GM21423 (cell line): ENCODE measurements at regions not wholly inside any gene's neighbourhood (a gene's known extent, or its start where the extent isn't known, plus 50 kb on each side); places are given as distances from the start of the nearest gene placed in this dataset.
"Not testable (repeated sequence)": the region's sequence is repeated elsewhere in the genome, so short reads cannot be mapped to it uniquely, and the experiment has no call there.

Experiments used
- ATAC-seq: cut with Tn5 transposase; IDR thresholded peaks from one replicate; pipeline ENCODE4 v1.9.1; 2021; ENCODE audit warnings: mild to moderate bottlenecking, moderate library complexity; ENCODE audit not compliant: unreplicated experiment

DNA sequence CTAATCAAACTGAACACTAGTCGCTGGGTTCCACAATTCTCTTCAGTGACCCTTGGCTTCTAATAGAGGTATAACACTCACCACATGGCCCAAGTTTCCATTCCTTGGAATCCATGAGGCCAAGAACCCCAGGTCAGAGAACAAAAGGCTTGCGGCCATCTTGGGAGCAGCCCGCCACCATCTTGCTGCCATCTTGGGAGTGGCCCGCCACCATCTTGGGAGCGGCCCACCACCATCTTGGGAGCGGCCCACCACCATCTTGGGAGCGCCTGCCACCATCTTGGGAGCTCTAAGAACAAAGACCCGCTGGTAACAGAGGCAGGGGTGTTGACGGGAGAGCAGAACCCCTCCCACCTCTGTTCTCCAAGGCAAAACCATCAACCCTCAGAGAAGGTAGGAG lies 493.4 kb downstream of the MATN1 start:
- no peak for ATAC-seq

DNA sequence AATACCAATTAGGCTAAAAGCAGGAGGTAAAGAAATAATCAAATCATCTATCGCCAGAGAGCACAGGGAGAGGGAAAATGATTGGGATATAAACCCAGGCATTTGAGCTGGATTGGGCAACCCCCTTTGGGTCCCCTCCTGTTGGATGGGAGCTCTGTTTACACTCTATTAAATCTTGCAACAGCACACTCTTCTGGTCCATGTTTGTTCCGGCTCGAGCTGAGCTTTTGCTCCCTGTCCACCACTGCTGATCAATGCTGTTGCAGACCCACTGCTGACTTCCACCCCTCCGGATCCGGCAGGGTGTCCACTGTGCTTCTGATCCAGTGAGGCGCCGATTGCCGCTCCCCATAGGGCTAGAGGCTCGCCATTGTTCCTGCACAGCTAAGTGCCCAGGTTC lies 493.8 kb downstream of the MATN1 start:
- ATAC-seq, result no peak

DNA sequence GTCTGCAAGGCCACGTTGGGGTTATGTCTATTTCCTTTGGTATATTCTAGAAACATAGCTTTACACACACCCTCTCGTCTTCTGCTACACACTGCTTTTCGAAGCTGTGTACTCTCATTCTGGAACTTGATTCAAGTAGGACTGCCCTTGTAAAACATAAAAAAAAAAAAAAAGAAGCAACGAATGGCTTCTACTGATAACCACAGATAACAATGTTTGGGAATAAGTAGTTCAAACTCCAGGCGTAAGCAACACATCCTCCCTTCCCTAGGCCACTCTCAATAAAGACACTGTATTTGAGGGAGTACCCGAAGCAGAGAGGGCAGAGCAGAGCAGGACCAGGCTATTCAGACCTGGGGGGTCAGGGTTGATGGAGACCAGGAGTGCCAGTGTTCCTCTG lies 496.7 kb downstream of the MATN1 start:
- no peak for ATAC-seq

DNA sequence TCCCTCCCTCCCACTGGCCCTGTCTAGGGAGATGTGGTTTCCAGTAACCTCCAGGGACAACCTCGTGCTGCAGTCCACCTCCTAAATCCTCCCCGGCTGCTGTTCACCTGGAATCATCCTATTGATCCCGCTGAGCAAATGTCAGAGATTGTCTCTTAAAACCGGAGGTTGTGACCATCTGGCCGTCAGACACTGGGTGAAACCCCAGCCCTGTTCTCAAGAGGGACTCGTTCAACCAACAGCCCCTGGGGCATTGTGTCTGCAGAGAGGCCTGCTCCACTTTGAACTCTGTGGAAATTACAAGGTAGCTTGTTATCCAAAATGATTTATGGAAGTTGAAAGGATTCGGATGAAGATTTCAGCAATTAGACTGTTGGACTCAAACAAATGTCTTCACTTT lies 498.0 kb downstream of the MATN1 start:
- no peak for ATAC-seq

DNA sequence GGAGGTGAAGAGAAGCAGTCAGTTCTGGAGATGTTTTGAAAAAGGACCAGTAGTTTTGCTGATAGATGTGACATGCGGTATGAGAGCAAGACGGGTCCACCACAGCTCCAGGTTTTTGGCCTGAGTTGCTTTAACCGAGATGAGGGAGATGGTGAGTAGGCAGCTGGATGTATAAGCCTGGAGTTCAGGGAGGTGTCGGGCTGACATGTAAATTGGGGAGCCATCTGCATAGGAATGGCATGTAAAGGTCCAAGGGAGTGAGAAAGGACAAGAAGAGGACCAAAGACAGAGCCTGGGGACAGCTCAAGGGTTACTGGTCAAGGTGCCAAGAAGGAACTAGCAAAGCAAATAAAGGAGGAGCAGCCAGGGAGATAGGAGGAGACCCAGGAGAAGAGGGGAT lies 503.7 kb downstream of the MATN1 start:
- ATAC-seq, result no peak

DNA sequence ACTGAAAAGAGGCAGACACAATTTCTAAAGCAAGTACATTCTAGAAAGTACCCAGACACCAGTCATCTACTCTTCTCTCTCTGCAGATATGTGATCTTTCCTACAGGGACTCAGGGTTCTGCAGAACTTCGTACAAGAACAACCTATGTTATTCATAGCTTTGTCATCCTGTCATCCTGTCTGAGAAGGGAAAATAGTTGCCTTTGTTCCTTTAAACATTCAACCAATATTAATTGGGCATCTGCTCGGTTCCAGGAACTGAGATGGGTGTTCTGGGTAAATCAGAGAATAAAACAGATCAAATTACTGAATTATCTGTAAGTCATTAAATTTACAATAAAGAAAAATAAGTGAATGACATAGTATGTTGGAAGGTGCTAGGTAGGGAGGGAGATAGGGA lies 504.9 kb downstream of the MATN1 start:
- no peak for ATAC-seq

DNA sequence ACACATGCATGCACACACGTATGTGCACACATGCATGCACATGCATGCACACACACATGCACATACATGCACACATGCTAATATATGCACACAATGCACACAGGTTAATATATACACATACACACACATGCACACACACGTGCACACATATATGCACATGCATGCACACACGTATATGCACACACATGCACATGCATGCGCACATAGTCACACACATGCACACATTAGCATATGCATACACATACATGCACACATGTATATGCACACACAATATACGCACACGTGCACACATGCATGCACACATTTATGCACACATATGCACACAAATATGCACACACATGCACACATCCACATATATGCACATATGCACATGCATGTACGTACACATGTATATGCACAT lies 506.8 kb downstream of the MATN1 start:
- ATAC-seq, result no peak

DNA sequence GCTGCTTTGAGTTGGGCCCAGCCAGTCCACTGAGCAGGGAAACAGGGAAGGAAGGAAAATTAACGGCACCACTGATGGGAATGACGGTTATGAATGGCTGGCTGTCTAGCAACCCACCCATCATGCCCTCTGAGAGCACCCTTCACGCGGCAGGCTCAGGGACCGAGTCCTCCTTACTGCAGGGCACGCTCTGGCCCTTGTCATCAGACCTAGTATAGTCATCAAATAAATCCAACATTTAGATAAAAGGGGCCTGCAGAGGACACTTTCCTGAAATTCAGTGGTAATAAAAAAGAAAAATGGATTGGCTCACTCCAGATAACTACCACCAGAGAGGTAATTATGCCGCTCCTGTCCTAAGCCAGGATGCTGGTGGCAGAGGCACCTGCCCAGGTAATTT lies 509.4 kb downstream of the MATN1 start:
- no peak for ATAC-seq

DNA sequence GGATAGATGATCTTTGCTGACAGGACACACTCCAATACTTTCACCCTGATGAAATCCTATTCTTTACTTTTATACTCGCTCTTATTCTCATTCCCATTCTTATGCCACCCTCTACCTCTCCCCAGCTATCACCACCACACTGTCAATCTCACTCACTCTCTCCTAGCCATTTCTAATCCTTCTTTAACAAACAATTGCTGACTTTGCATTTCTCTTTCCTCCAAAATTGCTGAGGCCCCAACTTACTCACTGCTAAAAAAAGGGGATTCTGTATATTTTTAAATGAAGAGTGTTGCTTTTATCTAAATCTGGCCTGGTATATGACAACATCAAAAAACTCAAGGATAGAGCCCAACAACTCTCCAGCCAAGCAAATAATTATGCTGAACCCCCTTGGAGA lies 515.4 kb downstream of the MATN1 start:
- ATAC-seq, result not testable (repeated sequence)

DNA sequence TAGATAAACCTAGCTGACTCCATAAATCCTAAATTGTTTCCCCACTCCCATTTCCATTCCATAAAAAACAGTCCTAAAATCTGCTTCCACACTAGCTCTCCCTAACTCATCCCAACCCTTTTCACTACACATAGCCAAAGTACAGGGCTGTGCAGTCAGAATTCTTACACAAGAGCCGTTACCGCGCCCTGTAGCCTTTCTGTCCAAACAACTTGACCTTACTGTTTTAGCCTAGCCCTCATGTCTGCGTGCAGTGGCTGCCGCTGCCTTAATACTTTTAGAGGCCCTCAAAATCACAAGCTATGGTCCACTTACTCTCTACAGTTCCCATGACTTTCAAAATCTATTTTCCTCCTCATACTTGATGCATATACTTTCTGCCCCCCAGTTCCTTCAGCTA lies 516.8 kb downstream of the MATN1 start:
- not testable (repeated sequence) for ATAC-seq

DNA sequence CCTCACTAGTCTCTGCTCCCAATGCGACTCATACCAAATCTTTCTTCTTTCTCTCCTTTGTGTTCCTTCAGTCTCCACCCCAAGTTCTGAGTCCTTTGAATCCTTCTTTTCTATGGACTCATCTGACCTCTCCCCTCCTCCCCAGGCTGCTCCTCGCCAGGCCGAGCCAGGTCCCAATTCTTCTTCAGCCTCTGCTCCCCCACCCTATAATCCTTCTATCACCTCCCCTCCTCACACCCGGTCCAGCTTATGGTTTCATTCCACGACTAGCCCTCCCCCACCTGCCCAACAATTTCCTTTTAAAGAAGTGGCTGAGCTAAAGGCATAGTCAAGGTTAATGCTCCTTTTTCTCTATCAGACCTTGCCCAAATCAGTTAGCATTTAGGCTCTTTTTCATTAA lies 518.5 kb downstream of the MATN1 start:
- not testable (repeated sequence) for ATAC-seq

DNA sequence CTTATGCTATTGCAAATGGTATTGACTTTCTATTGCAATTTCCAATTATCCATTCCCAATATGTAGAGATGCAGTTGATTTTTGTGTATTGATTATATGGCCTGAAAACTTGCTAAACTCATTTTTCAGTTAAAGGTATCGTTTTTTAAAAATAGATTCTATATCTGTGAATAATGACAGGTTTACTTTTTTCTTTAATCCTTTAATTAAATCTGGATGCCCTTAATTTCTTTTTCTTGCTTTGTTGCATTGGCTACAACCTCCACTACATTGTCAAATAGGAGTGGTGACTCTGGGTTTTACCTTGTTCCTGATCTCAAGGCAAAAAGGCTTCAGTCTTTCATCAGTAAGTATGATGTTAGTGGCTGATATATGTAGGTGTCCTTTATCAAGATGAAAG lies 522.4 kb downstream of the MATN1 start:
- no peak for ATAC-seq

DNA sequence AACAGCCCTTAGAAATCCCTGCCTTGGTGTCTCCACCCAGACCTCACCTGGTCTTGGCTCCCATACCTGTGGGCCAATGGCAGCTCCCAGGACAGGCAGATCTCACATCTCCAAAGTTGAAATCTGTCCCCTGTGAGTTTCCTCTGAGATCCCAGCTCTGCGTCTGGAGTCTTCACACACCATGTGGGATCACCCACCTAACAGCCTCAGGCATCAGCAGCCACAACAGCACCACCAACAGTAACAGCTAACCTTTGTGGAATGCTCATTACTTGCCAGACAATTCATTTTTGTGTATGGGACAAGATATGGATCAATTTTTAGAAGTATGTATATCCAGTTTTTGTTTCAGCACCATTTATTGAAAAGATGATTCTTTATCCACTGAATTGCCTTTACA lies 523.2 kb downstream of the MATN1 start:
- no peak for ATAC-seq

DNA sequence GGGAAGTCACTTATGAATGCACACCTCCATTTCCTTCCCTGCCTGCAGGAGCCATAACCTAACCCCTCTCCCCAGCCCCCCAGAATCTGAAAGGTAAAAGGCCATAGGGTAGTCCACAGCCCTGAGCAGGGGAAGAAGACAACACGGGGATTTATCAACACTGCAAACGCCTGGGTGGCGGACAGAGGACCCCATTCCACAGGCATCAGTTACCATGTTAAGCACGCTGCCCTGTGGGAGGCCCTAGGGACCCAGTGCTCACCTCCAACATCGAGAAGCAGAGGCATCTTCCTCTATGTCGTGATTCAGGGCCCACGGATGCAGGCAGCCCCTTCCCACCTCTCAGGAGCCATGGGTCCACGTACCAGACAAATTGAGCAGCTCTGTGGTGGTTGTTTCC lies 523.8 kb downstream of the MATN1 start:
- ATAC-seq, result no peak

DNA sequence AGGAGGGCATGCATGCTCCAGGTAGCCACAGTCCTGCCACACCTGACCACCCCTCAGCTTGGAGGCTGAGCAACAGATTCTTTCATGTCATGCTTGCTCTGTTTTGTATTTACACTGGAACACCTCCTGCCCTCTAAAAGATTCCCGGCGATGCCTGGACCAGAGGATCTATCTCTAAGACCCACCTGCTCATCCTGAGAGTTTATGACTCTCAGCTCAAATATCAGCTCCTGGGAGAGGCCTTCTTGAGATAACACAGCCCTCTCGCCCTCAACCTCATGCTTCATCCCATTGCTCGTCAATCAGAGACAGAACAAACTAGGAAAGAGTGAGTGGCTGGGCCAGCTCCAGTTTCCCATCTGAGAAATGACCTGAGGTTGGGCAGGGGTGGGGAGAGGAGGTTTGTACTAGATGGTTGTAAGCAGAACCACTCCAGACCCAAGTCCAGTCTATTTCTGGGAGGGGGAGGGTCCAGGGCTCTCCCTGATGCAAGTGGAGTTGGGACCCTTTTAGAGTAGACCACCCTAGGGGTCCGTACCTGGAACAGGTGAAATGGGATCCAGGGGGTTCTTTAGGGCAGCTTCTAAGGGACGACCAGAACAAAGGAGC lies 524.5 kb downstream of the MATN1 start:
- ATAC-seq, result no peak

DNA sequence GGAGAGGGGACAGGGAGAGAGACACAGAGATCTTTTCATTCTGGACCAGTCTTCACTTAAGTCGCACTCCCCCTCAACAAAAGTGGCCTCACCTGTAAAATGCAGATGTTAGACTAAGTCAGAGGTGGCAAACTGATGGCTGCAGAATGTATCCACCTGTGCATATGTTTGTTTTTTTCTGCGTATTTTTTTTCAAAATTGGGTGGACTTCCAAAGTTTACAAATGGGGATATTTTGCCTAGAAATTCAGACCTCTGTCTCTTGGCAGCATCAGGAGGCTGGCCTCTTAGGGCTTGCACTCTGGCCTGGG lies 525.0 kb downstream of the MATN1 start:
- ATAC-seq, result no peak

DNA sequence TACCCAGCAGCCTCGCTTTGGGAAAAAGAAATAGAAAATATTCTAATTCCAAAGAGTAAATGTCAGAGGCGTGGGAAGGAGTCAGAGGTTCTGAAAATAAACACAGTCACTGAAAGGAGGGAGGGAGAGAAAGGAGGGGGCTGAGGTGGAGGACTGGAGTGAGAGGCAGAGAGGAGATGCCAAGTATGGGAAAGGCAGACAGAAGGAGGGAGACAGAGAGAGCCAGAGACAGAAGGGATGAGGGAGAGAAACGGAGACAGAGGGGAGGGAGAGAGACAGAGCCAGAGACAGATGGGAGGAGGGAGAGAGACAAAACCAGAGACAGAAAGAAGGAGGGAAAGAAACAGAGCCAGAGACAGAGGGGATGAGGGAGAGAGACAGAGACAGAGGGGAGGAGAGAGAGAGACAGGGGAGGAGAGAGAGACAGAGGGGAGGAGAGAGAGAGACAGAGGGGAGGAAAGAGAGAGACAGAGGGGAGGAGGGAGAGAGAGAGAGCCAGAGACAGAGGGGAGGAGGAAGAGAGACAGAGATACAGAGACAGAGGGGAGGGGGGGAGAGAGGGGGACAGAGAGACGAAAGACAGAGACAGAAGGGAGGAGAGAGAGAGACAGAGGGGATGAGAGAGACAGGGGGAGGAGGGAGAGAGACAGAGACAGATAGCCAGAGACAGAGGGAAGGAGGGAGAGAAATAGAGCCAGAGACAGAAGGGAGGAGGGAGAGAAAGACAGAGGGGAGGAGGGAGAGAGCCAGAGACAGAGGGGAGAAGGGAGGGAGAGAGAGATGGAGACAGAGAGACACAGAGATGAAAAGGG lies 525.5 kb downstream of the MATN1 start:
- no peak for ATAC-seq

DNA sequence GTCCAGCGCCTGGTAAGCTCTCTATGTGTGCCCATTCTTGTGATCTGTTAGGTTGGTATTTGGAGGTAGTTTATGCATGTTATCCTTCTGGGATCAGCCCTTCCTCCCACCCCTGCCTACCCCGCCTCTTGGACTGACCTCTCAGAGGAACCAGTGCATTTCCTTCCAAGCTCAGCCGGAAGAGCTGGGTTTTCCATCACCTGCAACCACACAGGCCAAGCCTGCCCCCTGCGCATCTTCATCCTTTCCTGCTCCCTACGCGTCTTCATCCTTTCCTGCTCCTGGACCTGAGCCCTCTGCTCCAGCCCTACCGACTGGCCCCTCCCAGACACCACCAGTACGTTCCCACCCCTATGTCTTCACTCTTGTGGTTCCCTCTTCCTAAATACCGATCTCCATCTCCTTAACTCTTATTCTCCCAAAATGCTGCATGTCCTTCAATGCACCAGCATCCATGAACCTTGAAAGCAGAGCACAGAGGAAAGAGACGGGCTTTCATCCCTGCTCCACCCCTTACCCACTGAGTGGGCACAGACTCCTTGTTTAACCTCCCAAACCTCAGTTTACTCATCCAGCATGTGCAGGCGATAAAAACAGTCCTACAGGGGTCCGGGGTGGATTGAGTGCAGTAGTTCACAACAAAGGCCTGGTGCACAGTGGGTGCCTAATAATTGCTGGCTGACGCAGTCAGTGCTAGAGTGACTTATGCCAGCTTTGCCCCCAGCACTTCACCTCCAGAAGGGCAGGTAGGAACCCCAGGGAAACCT lies 526.3 kb downstream of the MATN1 start:
- ATAC-seq, result no peak

DNA sequence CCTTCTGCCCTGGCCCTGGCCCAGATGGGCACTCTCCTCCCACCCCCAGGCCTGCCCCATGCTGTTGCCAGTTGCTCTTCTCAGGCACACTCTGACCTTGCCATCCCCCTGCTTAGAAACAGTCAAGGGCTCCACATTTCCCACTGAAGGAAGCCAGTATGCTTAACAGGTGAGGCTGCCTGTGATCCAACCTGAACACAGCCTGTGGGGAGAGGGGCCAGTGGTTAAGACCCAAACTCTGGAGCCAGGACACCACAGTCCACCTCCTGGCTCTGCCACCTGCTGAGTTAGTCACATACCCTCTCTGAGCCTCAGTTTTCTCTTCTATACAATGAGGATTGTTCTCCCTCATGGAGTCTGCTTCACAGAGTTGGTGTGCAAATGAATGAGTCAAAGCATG lies 526.9 kb downstream of the MATN1 start:
- no peak for ATAC-seq

DNA sequence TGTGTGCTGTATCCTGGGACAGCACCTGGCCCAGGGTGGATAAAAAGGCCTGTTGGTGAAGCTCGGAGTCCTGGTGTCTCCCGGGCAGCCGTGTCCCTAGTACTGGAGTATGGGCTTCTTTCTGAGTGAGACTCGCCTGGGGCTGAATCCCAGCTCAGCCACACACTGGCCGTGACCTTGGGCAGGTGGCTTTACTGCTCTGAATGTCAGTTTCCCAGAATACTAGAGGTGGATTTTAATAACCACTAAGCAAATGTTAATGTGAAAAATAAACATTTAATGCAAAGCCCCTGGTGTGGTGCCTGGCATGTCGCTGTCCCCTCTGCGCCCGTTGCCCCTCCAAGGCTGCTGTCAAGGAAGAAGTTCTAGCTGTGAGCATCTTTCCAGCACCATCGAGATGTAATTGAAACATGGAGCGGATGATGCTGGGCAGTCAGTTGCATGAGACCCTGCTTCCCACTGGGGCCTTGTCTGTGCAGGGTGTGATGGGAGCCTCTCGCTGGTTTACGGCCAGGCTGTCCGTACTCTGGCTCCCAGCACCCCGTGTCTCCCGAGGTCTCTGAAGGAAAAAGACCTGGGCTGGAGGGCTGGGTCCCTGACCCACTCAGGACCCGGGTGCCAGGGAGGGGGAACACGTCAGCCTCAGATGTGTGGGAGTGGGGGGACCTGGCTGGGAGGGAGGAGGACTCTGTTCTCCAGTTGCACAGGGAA lies 527.8 kb downstream of the MATN1 start:
- no peak for ATAC-seq

DNA sequence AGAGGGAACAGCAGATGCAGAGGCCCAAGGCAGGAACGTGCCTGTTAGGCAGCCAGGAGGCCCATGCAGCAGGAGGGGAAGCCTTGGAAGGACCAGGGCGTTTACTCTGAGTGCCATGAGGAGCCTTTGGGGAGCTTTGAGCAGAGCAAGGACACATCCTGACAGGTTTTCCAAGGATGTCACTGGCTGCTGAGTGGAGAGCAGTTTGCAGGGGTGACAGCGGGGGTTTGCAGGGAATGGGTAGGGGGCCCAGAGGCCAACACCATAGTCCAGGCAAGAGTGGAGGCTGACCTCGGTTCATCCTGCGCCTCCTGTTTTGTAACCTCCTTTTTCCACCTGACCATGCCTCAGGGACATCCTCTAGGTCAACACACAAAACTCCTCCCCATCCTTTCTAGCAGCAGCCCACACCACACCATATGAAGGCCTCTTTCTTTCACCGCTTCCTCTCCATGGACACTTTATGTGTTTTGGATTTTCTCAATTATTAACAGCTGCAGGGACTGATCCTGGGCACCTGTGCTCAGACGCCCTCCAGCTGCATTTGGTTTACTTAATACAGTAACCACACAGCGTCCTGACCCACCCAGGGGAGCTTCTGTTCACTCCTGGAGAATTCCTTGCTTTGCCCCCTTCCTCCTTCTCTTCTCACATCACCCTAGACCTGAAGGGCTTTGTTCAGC lies 528.5 kb downstream of the MATN1 start:
- no peak for ATAC-seq
